Bronchial epithelial cell (primary cell): ENCODE measurements at regions not wholly inside any gene's neighbourhood (a gene's known extent, or its start where the extent isn't known, plus 50 kb on each side); places are given as distances from the start of the nearest gene placed in this dataset.

ENCODE experiments used
- DNase-seq: peaks from one replicate; pipeline ENCODE4 v3.0.0-alpha.2; 2010; ENCODE audit warnings: low read depth
- FAIRE-seq: peaks from 2 replicates; lab custom pipeline; 2011; peaks lifted over from hg19 to GRCh38; lab: Jason Lieb, UNC
- H3K27me3 ChIP-seq: 2 replicates; pipeline ENCODE4 v1.5.1; 2011; ENCODE audit warnings: low read length; ENCODE audit not compliant: control insufficient read depth, insufficient read depth
- H3K36me3 ChIP-seq: 2 replicates; pipeline ENCODE4 v1.5.1; 2011; ENCODE audit warnings: low read length; ENCODE audit not compliant: control insufficient read depth, insufficient read depth
- H3K4me3 ChIP-seq: 2 replicates; pipeline ENCODE4 v1.5.1; 2011; ENCODE audit warnings: mild to moderate bottlenecking, low read depth, low read length, control low read depth
- CTCF ChIP-seq: IDR thresholded peaks from 2 replicates; pipeline ENCODE4 v1.5.1; 2011; ENCODE audit warnings: mild to moderate bottlenecking, moderate library complexity, low read length, control low read depth, inconsistent platforms; ENCODE audit not compliant: insufficient read depth, severe bottlenecking

- no peak for FAIRE-seq
- TF ChIP-seq CTCF: no peak
- Histone ChIP-seq H3K36me3 (no peaks in the 10 kb centered on the region), H3K27me3 (no peaks in the 10 kb centered on the region), H3K4me3 (no peak overlapping the region)
- no peak for DNase-seq
Observed at GRCh38 chr2:129747500-129748125, 231.9 kb upstream of the RAB6C start.

- Histone ChIP-seq H3K27me3 (no peaks in the 10 kb centered on the region), H3K36me3 (no peaks in the 10 kb centered on the region), H3K4me3 (no peak overlapping the region)
- no peak for FAIRE-seq
- DNase-seq: no peak
- no peak for TF ChIP-seq CTCF
Observed at GRCh38 chr2:129748250-129748649, 231.2 kb upstream of the RAB6C start.

GRCh38 chr2:129748653-129749052 is 230.8 kb upstream of the RAB6C start:
- H3K4me3 ChIP-seq: no peak overlapping the region
- H3K27me3 ChIP-seq: no peaks in the 10 kb centered on the region
- peak; percentile 70 for TF ChIP-seq CTCF
- FAIRE-seq (peak; percentile 90), DNase-seq (peak; percentile 69)
- H3K36me3 ChIP-seq: no peaks in the 10 kb centered on the region

- no peak overlapping the region for H3K4me3 ChIP-seq
- FAIRE-seq (no peak), DNase-seq (no peak)
- no peaks in the 10 kb centered on the region for H3K36me3 ChIP-seq
- TF ChIP-seq CTCF: no peak
- no peaks in the 10 kb centered on the region for H3K27me3 ChIP-seq
Observed at GRCh38 chr2:129751409-129751808, 228.1 kb upstream of the RAB6C start.

GRCh38 chr2:129752176-129752575 is 227.3 kb upstream of the RAB6C start:
- no peak for FAIRE-seq
- DNase-seq: no peak

More at GRCh38 chr2:129752176-129752575, 227.3 kb upstream of the RAB6C start:
- no peaks in the 10 kb centered on the region for H3K36me3 ChIP-seq
- no peaks in the 10 kb centered on the region for H3K27me3 ChIP-seq
- no peak for TF ChIP-seq CTCF
- H3K4me3 ChIP-seq: no peak overlapping the region
